Body of pancreas (tissue), 4 donors: ENCODE measurements at regions not wholly inside any gene's neighbourhood (a gene's known extent, or its start where the extent isn't known, plus 50 kb on each side); places are given as distances from the start of the nearest gene placed in this dataset.

Experiments
- ATAC-seq: fragments of 150-250 bp; one replicate; pipeline ENCODE4 v1.9.1; 2016
- DNase-seq, 4 donors: peaks; one replicate each; pipeline ENCODE4 v3.0.0-alpha.2; 2019
- H3K27ac ChIP-seq, 4 donors: fragments of 200-600 bp; sonication (generic); 1 replicate in 3 of 4; 2 replicates in 1 of 4; pipeline versions ENCODE4 v1.5.1 to v1.6.1; 2016 to 2019; ENCODE audit warnings: mild to moderate bottlenecking in 1 of 4, mixed read lengths in 1 of 4, moderate library complexity in 1 of 4
- H3K27me3 ChIP-seq, 2 donors: fragments of 200-600 bp; sonication (generic); one replicate each; pipeline ENCODE4 v1.6.0; 2016; ENCODE audit warnings: mild to moderate bottlenecking in 1 of 2
- H3K36me3 ChIP-seq, 2 donors: fragments of 200-600 bp; sonication (generic); replicated peaks in 1 of 2; 2 replicates each; pipeline ENCODE4 v1.5.1; 2016; ENCODE audit warnings: low read depth in 2 of 2; ENCODE audit not compliant: insufficient read depth in 1 of 2
- H3K4me1 ChIP-seq: fragments of 200-600 bp; sonication (generic); one replicate; pipeline ENCODE4 v1.6.0; 2016
- H3K4me3 ChIP-seq, 2 donors: fragments of 200-600 bp; sonication (generic); 1 replicate in 1 of 2; 2 replicates in 1 of 2; pipeline ENCODE4 v1.5.1; 2016 to 2019
- H3K9me3 ChIP-seq, 3 donors: fragments of 200-600 bp; sonication (generic); 1 replicate in 2 of 3; 2 replicates in 1 of 3; pipeline ENCODE4 v1.5.1; 2016
- CTCF ChIP-seq, 7 experiments: fragments of 450-650 bp in 4 of 7; fragments of 200-600 bp in 3 of 7; sonication (generic) in 3 of 7; IDR thresholded peaks; one replicate each; pipeline ENCODE4 v1.5.1; 2016 to 2019; ENCODE audit warnings: antibody characterized with exemption in 7 of 7
- POLR2A ChIP-seq, 3 donors: fragments of 450-650 bp; IDR thresholded peaks; one replicate each; pipeline ENCODE4 v1.6.1; 2016; ENCODE audit warnings: antibody characterized with exemption in 3 of 3, mild to moderate bottlenecking in 2 of 3
- WGBS, 2 donors: methylation state at CpG; one replicate each; pipeline ENCODE4 v1.1.5; 2017; 5-methylcytosine and 5-hydroxymethylcytosine counted together
- intact Hi-C: fragments of 100-400 bp; cut with DNase I; formaldehyde crosslinking; loops from one replicate; pipeline ENCODE4 v1.15.1; 2023

- ATAC-seq (no peak), DNase-seq (no peak)
- intact Hi-C loops: no loop called here
- no peaks in the 10 kb centered on the region for H3K9me3 ChIP-seq
- WGBS, 2 donors: 16 to 20% methylated on average over 2 of the region's 2 CpGs
- no peak overlapping the region for H3K4me3 ChIP-seq
- H3K27ac ChIP-seq: no peak overlapping the region
- H3K27me3 ChIP-seq: no peaks in the 10 kb centered on the region
- no peaks in the 10 kb centered on the region for H3K36me3 ChIP-seq
- H3K4me1 ChIP-seq: no peaks in the 10 kb centered on the region
- TF ChIP-seq CTCF (IDR thresholded peaks at IDR 0.05) (no peak), POLR2A (IDR thresholded peaks at IDR 0.05) (no peak)
These were observed 347.6 kb upstream of the SMIM21 start for GRCh38 chr18:75775121-75775520.

GRCh38 chr18:75773618-75774017 lies 346.1 kb upstream of the SMIM21 start:
- DNase-seq (no peak), ATAC-seq (no peak)
- no peaks in the 10 kb centered on the region for H3K27me3 ChIP-seq
- no peak overlapping the region for H3K4me3 ChIP-seq
- H3K36me3 ChIP-seq: no peaks in the 10 kb centered on the region
- TF ChIP-seq POLR2A (IDR thresholded peaks at IDR 0.05) (no peak), CTCF (IDR thresholded peaks at IDR 0.05) (no peak)
- intact Hi-C loops: no loop called here
- H3K9me3 ChIP-seq: no peaks in the 10 kb centered on the region
- 62 to 75% methylated on average over 3 of the region's 3 CpGs for WGBS, 2 donors
- H3K4me1 ChIP-seq: no peaks in the 10 kb centered on the region
- no peak overlapping the region for H3K27ac ChIP-seq

- H3K27ac ChIP-seq: no peak overlapping the region
- no peaks in the 10 kb centered on the region for H3K36me3 ChIP-seq
- no peaks in the 10 kb centered on the region for H3K9me3 ChIP-seq
- no peak overlapping the region for H3K4me3 ChIP-seq
- intact Hi-C loops: no loop called here
- 47 to 60% methylated on average over 2 of the region's 2 CpGs for WGBS, 2 donors
- no peak for DNase-seq
- no peak for ATAC-seq
- H3K27me3 ChIP-seq: no peaks in the 10 kb centered on the region
- no peaks in the 10 kb centered on the region for H3K4me1 ChIP-seq
- TF ChIP-seq POLR2A (IDR thresholded peaks at IDR 0.05) (no peak), CTCF (IDR thresholded peaks at IDR 0.05) (no peak)
These were observed 335.3 kb upstream of the SMIM21 start for GRCh38 chr18:75762758-75763157.

- DNase-seq: no peak
- WGBS, 2 donors: 16 to 33% methylated on average over 1 of the region's 1 CpG
- Histone ChIP-seq H3K9me3 (no peaks in the 10 kb centered on the region), H3K4me3 (no peak overlapping the region), H3K4me1 (no peaks in the 10 kb centered on the region), H3K27me3 (no peaks in the 10 kb centered on the region), H3K36me3 (no peaks in the 10 kb centered on the region), H3K27ac (no peak overlapping the region)
- TF ChIP-seq POLR2A (IDR thresholded peaks at IDR 0.05) (no peak), CTCF (IDR thresholded peaks at IDR 0.05) (no peak)
- intact Hi-C loops: no loop called here
- no peak for ATAC-seq
These were observed 332.7 kb upstream of the SMIM21 start for GRCh38 chr18:75760208-75760607.

GRCh38 chr18:75757951-75758350 lies 330.4 kb upstream of the SMIM21 start:
- TF ChIP-seq POLR2A (IDR thresholded peaks at IDR 0.05) (no peak), CTCF (IDR thresholded peaks at IDR 0.05) (no peak)
- WGBS, 2 donors: 54 to 63% methylated on average over 7 of the region's 7 CpGs
- intact Hi-C loops: no loop called here
- H3K4me3 ChIP-seq: no peak overlapping the region
- ATAC-seq (no peak), DNase-seq (no peak)
- H3K27ac ChIP-seq: no peak overlapping the region
- no peaks in the 10 kb centered on the region for H3K4me1 ChIP-seq
- no peaks in the 10 kb centered on the region for H3K27me3 ChIP-seq
- no peaks in the 10 kb centered on the region for H3K9me3 ChIP-seq
- no peaks in the 10 kb centered on the region for H3K36me3 ChIP-seq
